HepG2 (cell line): ENCODE measurements at regions not wholly inside any gene's neighbourhood (a gene's known extent, or its start where the extent isn't known, plus 50 kb on each side); places are given as distances from the start of the nearest gene placed in this dataset.

ENCODE experiments used
- ATAC-seq: fragments of 200-7000 bp; cut with Tn5 transposase; 3 replicates; pipeline ENCODE4 v1.9.1; 2020; ENCODE audit warnings: mild to moderate bottlenecking, moderate library complexity
- BruUV-seq: library from RNA; stranded (reverse); fragments of 400-500 nt; replicated peaks from 2 replicates; lab custom pipeline; 2021; lab: Mats Ljungman, UMichigan
- CTCF ChIA-PET: fragments of 300-600 bp; formaldehyde crosslinking; extraction: SDS; loops from one replicate; lab custom pipeline; 2021; ENCODE audit warnings: low total read pairs, inconsistent platforms, low intra/inter-chr PET ratio; lab: Yijun Ruan, JAX
- POLR2A ChIA-PET: fragments of 350-600 bp; sonication (Branson Sonifier 250); formaldehyde crosslinking; loops from one replicate; lab custom pipeline; 2020; ENCODE audit warnings: antibody characterized with exemption, inconsistent platforms; lab: Yijun Ruan, JAX
- DNase-seq: peaks from one replicate; pipeline ENCODE4 v3.0.0-alpha.2; 2015; ENCODE audit warnings: low spot score
- FAIRE-seq: peaks from 3 replicates; lab custom pipeline; 2011; peaks lifted over from hg19 to GRCh38; lab: Jason Lieb, UNC
- H2AFZ ChIP-seq: one replicate; pipeline ENCODE4 v1.6.1; 2011; ENCODE audit warnings: low read length, inconsistent platforms
- H3K27ac ChIP-seq: fragments of 300-600 bp; 3 replicates; pipeline ENCODE4 v1.8.0; 2011; ENCODE audit warnings: mixed run types, mild to moderate bottlenecking, mixed read lengths, low read length, inconsistent platforms; ENCODE audit not compliant: insufficient read depth; ENCODE audit errors: extremely low read length
- H3K27me3 ChIP-seq, 2 experiments: fragments of 200-600 bp in 1 of 2; 2 replicates in 1 of 2; 3 replicates in 1 of 2; pipeline versions ENCODE4 v1.6.0 to v1.8.0; 2011; ENCODE audit warnings: low read length in 2 of 2, mild to moderate bottlenecking in 2 of 2, moderate library complexity in 2 of 2, inconsistent platforms in 1 of 2; ENCODE audit not compliant: insufficient read depth in 2 of 2, control insufficient read depth in 1 of 2
- H3K36me3 ChIP-seq, 2 experiments: fragments of 200-600 bp in 1 of 2; replicated peaks in 1 of 2; 2 replicates in 1 of 2; 3 replicates in 1 of 2; pipeline versions ENCODE4 v1.5.1 to v1.8.0; 2011; ENCODE audit warnings: low read length in 2 of 2, inconsistent platforms in 1 of 2; ENCODE audit not compliant: insufficient read depth in 2 of 2, control insufficient read depth in 1 of 2
- H3K4me1 ChIP-seq: 2 replicates; pipeline ENCODE4 v1.5.1; 2012; ENCODE audit warnings: low read length, inconsistent platforms; ENCODE audit not compliant: insufficient read depth
- H3K4me2 ChIP-seq: 2 replicates; pipeline ENCODE4 v1.6.0; 2011; ENCODE audit warnings: low read depth, low read length, inconsistent platforms
- H3K4me3 ChIP-seq, 3 experiments: fragments of 200-600 bp in 1 of 3; sonication (generic), shearing (Covaris generic) in 1 of 3; replicated peaks in 1 of 3; 2 replicates each; pipeline ENCODE4 v1.5.1; 2011 to 2016; ENCODE audit warnings: low read length in 3 of 3, inconsistent platforms in 2 of 3, low read depth in 2 of 3, mild to moderate bottlenecking in 2 of 3, control low read depth in 1 of 3, mixed read lengths in 1 of 3; ENCODE audit not compliant: insufficient read depth in 1 of 3
- H3K79me2 ChIP-seq: one replicate; pipeline ENCODE4 v1.6.1; 2011; ENCODE audit warnings: low read length, inconsistent platforms; ENCODE audit not compliant: insufficient read depth
- H3K9ac ChIP-seq: 2 replicates; pipeline ENCODE4 v1.6.0; 2011; ENCODE audit warnings: mild to moderate bottlenecking, low read depth, low read length, inconsistent platforms; ENCODE audit not compliant: insufficient read depth
- H3K9me3 ChIP-seq: 2 replicates; pipeline ENCODE4 v1.5.1; 2012; ENCODE audit warnings: mild to moderate bottlenecking, low read length
- H4K20me1 ChIP-seq: 2 replicates; pipeline ENCODE4 v1.6.0; 2011; ENCODE audit warnings: inconsistent platforms, mild to moderate bottlenecking, low read length, moderate library complexity; ENCODE audit not compliant: insufficient read depth
- ARHGAP35 ChIP-seq: sonication (generic); formaldehyde crosslinking; IDR thresholded peaks from 2 replicates; pipeline ENCODE4 v1.9.0; 2022; ENCODE audit warnings: mild to moderate bottlenecking, inconsistent platforms, moderate library complexity, missing genetic modification reagents, borderline replicate concordance
- ATF2 ChIP-seq: sonication (generic); formaldehyde crosslinking; IDR thresholded peaks from 2 replicates; pipeline ENCODE4 v1.4.0; 2020; ENCODE audit warnings: missing genetic modification reagents
- BRF2 ChIP-seq: sonication (generic); formaldehyde crosslinking; IDR thresholded peaks from 2 replicates; pipeline ENCODE4 v1.8.1; 2022; ENCODE audit warnings: mild to moderate bottlenecking, missing genetic modification reagents
- CSRNP1 ChIP-seq: sonication (generic); formaldehyde crosslinking; IDR thresholded peaks from 2 replicates; pipeline ENCODE4 v1.8.1; 2023; ENCODE audit warnings: mild to moderate bottlenecking, missing genetic modification reagents
- ETV6 ChIP-seq: sonication (generic); formaldehyde crosslinking; conservative IDR thresholded peaks from 2 replicates; pipeline ENCODE4 v1.4.0; 2020; ENCODE audit warnings: missing genetic modification reagents
- HDAC6 ChIP-seq: fragments of 200-600 bp; sonication (generic); IDR thresholded peaks from 2 replicates; pipeline ENCODE4 v1.7.0; 2017; ENCODE audit warnings: mild to moderate bottlenecking, antibody characterized with exemption, low read length, low read depth
- MAF1 ChIP-seq: sonication (generic); formaldehyde crosslinking; IDR thresholded peaks from 2 replicates; pipeline ENCODE4 v1.5.0; 2020; ENCODE audit warnings: missing genetic modification reagents, borderline replicate concordance
- NAIF1 ChIP-seq: sonication (generic); formaldehyde crosslinking; IDR thresholded peaks from 2 replicates; pipeline ENCODE4 v1.5.0; 2020; ENCODE audit warnings: mild to moderate bottlenecking, missing genetic modification reagents, borderline replicate concordance
- NCOA2 ChIP-seq: sonication (generic); formaldehyde crosslinking; IDR thresholded peaks from 2 replicates; pipeline ENCODE4 v1.8.0; 2022; ENCODE audit warnings: inconsistent platforms
- SYNCRIP ChIP-seq: fragments of 200-400 bp; formaldehyde crosslinking; IDR thresholded peaks from 2 replicates; pipeline ENCODE4 v1.6.1; 2018; ENCODE audit warnings: mild to moderate bottlenecking, low read depth, low read length; ENCODE audit not compliant: insufficient read depth
- XBP1 ChIP-seq: sonication (generic); formaldehyde crosslinking; IDR thresholded peaks from 2 replicates; pipeline ENCODE4 v1.5.0; 2020; ENCODE audit warnings: missing genetic modification reagents
- ZNF234 ChIP-seq: sonication (generic); formaldehyde crosslinking; conservative IDR thresholded peaks from 2 replicates; pipeline ENCODE4 v1.5.1; 2020; ENCODE audit warnings: mild to moderate bottlenecking, missing genetic modification reagents
- ZNF589 ChIP-seq: sonication (generic); formaldehyde crosslinking; conservative IDR thresholded peaks from 2 replicates; pipeline ENCODE4 v1.8.0; 2022; ENCODE audit warnings: mild to moderate bottlenecking, moderate library complexity, missing genetic modification reagents
- ZNF761 ChIP-seq: sonication (generic); formaldehyde crosslinking; conservative IDR thresholded peaks from 2 replicates; pipeline ENCODE4 v1.4.0; 2020; ENCODE audit warnings: mild to moderate bottlenecking, missing genetic modification reagents
- ZNF768 ChIP-seq: sonication (generic); formaldehyde crosslinking; IDR thresholded peaks from 2 replicates; pipeline ENCODE4 v1.4.0; 2020; ENCODE audit warnings: missing genetic modification reagents
- WGBS: methylation state at CpG from one replicate; pipeline ENCODE4 v1.1.6; 2017; ENCODE audit warnings: low lambda C conversion rate; 5-methylcytosine and 5-hydroxymethylcytosine counted together
- in situ Hi-C: cut with HindIII; loops from 2 replicates; pipeline ENCODE4 v1.10.0; 2017; ENCODE audit warnings: low pct_unique_long_range_greater_than_20kb; ENCODE audit not compliant: extremely low pct_ligation_motif_present
- intact Hi-C: fragments of 100-400 bp; cut with micrococcal nuclease; formaldehyde crosslinking; loops from one replicate; pipeline ENCODE4 v1.10.0; 2022; ENCODE audit not compliant: unreplicated experiment

GRCh38 chr10:76717141-76717540 is 920.5 kb downstream of the KCNMA1 start:
- no peaks in the 10 kb centered on the region for H3K4me1 ChIP-seq
- H3K9ac ChIP-seq, result no peak overlapping the region
- ChIA-PET POLR2A (no interaction called here), CTCF (no interaction called here)
- in situ Hi-C loops, result no loop called here
- no peak overlapping the region for H2AFZ ChIP-seq
- intact Hi-C loops, result no loop called here
- FAIRE-seq (no peak), DNase-seq (no peak), ATAC-seq (no peak)
- no peaks in the 10 kb centered on the region; a peak in 1 of 5 replicates for H3K27me3 ChIP-seq
- BruUV-seq, result no TSS peak
- no peaks in the 10 kb centered on the region for H4K20me1 ChIP-seq
- no peaks in the 10 kb centered on the region for H3K36me3 ChIP-seq
- H3K27ac ChIP-seq, result no peak overlapping the region
- H3K4me3 ChIP-seq, result no peak overlapping the region
- no peaks in the 10 kb centered on the region for H3K79me2 ChIP-seq
- no peaks in the 10 kb centered on the region for H3K9me3 ChIP-seq
- WGBS, result 0% methylated on average over 1 of the region's 1 CpG
- no peak for TF ChIP-seq MAF1
- TF ChIP-seq ZNF234 (CRISPR knock-in tag), result no peak
- TF ChIP-seq CSRNP1, result no peak
- no peak for TF ChIP-seq NCOA2
- no peak for TF ChIP-seq ZNF768 (CRISPR knock-in tag)
- TF ChIP-seq ZNF761 (CRISPR knock-in tag), result no peak
- no peak for TF ChIP-seq ETV6 (CRISPR knock-in tag)
- no peak for TF ChIP-seq XBP1
- TF ChIP-seq SYNCRIP, result no peak
- no peak for TF ChIP-seq ATF2
- TF ChIP-seq BRF2 (CRISPR knock-in tag), result no peak
- TF ChIP-seq ARHGAP35 (CRISPR knock-in tag), result no peak
- no peak for TF ChIP-seq NAIF1
- no peak for TF ChIP-seq ZNF589 (CRISPR knock-in tag)
- TF ChIP-seq HDAC6, result no peak
- no peak overlapping the region for H3K4me2 ChIP-seq
